HG02571 (cell line): ENCODE measurements at regions not wholly inside any gene's neighbourhood (a gene's known extent, or its start where the extent isn't known, plus 50 kb on each side); places are given as distances from the start of the nearest gene placed in this dataset.
A peak's percentile ranks its signal among the peaks of the same experiment; 100 is the strongest.

ENCODE experiments used
- ATAC-seq: cut with Tn5 transposase; IDR thresholded peaks from one replicate; pipeline ENCODE4 v1.9.1; 2021; ENCODE audit warnings: mild to moderate bottlenecking, moderate library complexity; ENCODE audit not compliant: unreplicated experiment

GRCh38 chr7:81533931-81534330 is 235.9 kb downstream of the HGF start:
- no peak for ATAC-seq

- ATAC-seq: no peak
Observed at GRCh38 chr7:81533426-81533825, 236.4 kb downstream of the HGF start.

GRCh38 chr7:81529785-81530184 is 240.1 kb downstream of the HGF start:
- no peak for ATAC-seq

GRCh38 chr7:81527651-81528050 is 242.2 kb downstream of the HGF start:
- no peak for ATAC-seq

- ATAC-seq: no peak
Observed at GRCh38 chr7:81526971-81527370, 242.9 kb downstream of the HGF start.

- no peak for ATAC-seq
Observed at GRCh38 chr7:81525841-81526240, 244.0 kb downstream of the HGF start.

- no peak for ATAC-seq
Observed at GRCh38 chr7:81519886-81520285, 250.0 kb downstream of the HGF start.

- no peak for ATAC-seq
Observed at GRCh38 chr7:81516898-81517297, 252.9 kb downstream of the HGF start.

- ATAC-seq: no peak
Observed at GRCh38 chr7:81515009-81515408, 254.8 kb downstream of the HGF start.

GRCh38 chr7:81514546-81514945 is 255.3 kb downstream of the HGF start:
- ATAC-seq: no peak

- no peak for ATAC-seq
Observed at GRCh38 chr7:81510122-81510521, 259.7 kb downstream of the HGF start.

- no peak for ATAC-seq
Observed at GRCh38 chr7:81507221-81507620, 262.6 kb downstream of the HGF start.

GRCh38 chr7:81506609-81507008 is 263.2 kb downstream of the HGF start:
- ATAC-seq: no peak

- ATAC-seq: no peak
Observed at GRCh38 chr7:81503771-81504170, 266.1 kb downstream of the HGF start.

- no peak for ATAC-seq
Observed at GRCh38 chr7:81503336-81503735, 266.5 kb downstream of the HGF start.

GRCh38 chr7:81501220-81501619 is 268.6 kb downstream of the HGF start:
- ATAC-seq: no peak

GRCh38 chr7:81500631-81501030 is 269.2 kb downstream of the HGF start:
- no peak for ATAC-seq

- peak; percentile 66 for ATAC-seq
Observed at GRCh38 chr7:81499262-81500116, 270.4 kb downstream of the HGF start.

GRCh38 chr7:81498176-81498575 is 271.7 kb downstream of the HGF start:
- ATAC-seq: no peak

- no peak for ATAC-seq
Observed at GRCh38 chr7:81492910-81493309, 276.9 kb downstream of the HGF start.

GRCh38 chr7:81492240-81492639 is 277.6 kb downstream of the HGF start:
- ATAC-seq: no peak

GRCh38 chr7:81491573-81491972 is 278.3 kb downstream of the HGF start:
- no peak for ATAC-seq

GRCh38 chr7:81488210-81488609 is 281.6 kb downstream of the HGF start:
- no peak for ATAC-seq
